Right atrium auricular region (tissue), 2 donors: ENCODE measurements at regions not wholly inside any gene's neighbourhood (a gene's known extent, or its start where the extent isn't known, plus 50 kb on each side); places are given as distances from the start of the nearest gene placed in this dataset.
A peak's percentile ranks its signal among the peaks of the same experiment; 100 is the strongest.

Experiments used
- DNase-seq: peaks from one replicate; pipeline ENCODE4 v3.0.0-alpha.2; 2019; ENCODE audit warnings: low spot score
- H3K27ac ChIP-seq, 2 donors: fragments of 200-600 bp; sonication (generic); 1 replicate in 1 of 2; 2 replicates in 1 of 2; pipeline ENCODE4 v1.5.1; 2016 to 2019
- H3K27me3 ChIP-seq, 2 donors: fragments of 200-600 bp; sonication (generic); one replicate each; pipeline versions ENCODE4 v1.5.1 to v1.6.0; 2017 to 2019
- H3K36me3 ChIP-seq: fragments of 200-600 bp; sonication (generic); one replicate; pipeline ENCODE4 v1.5.1; 2016
- H3K4me1 ChIP-seq, 2 donors: fragments of 200-600 bp; sonication (generic); one replicate each; pipeline versions ENCODE4 v1.5.1 to v1.6.0; 2017 to 2019
- H3K4me3 ChIP-seq, 2 donors: fragments of 200-600 bp; sonication (generic); 1 replicate in 1 of 2; 2 replicates in 1 of 2; pipeline ENCODE4 v1.5.1; 2017 to 2019; ENCODE audit warnings: mild to moderate bottlenecking in 1 of 2, moderate library complexity in 1 of 2
- H3K9me3 ChIP-seq, 2 donors: fragments of 200-600 bp; sonication (generic); one replicate each; pipeline ENCODE4 v1.5.1; 2019
- CTCF ChIP-seq, 2 donors: fragments of 200-600 bp; sonication (generic); IDR thresholded peaks; one replicate each; pipeline ENCODE4 v1.5.1; 2019; ENCODE audit warnings: antibody characterized with exemption in 2 of 2

DNA sequence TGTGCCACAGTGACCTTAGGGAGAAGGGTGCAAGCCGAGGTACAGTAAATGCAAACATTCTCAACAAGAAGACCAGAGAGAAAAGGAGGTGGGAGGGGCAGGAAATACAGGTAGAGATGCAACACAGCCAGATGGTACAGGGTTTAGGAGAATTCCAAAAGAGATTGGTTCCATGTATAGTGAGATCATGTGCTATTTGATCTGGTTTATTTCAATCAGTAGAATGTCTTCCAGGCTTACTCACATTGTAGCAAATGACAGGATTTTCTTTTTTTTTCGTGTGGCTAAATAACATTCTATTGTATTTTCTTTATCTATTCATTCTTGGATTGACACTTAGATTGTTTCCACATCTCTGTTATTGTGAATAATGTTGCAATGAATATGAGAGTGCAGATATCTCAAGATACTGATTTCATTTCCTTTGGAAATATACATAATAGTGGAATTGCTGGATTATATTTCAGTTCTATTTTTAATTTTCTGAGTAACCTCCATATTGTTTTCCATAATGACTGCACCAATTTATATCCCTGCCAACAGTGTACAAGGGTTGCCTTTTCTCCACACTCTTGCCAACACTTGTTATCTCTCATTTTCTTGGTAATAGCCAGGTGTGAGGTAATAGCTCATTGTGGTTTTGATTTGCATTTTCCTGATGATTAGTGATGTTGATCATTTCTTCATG, 107.8 kb upstream of the GAS1 start:
- no peak overlapping the region for H3K27ac ChIP-seq
- no peak for DNase-seq
- H3K4me1 ChIP-seq, result no peaks in the 10 kb centered on the region

GRCh38 chr9:87059772-87060171, 112.5 kb upstream of the GAS1 start:
- no peaks in the 10 kb centered on the region for H3K36me3 ChIP-seq

More for the DNA sequence above, 107.8 kb upstream of the GAS1 start:
- no peak overlapping the region for H3K4me3 ChIP-seq
- H3K9me3 ChIP-seq, result no peaks in the 10 kb centered on the region
- H3K27me3 ChIP-seq, result no peaks in the 10 kb centered on the region
- H3K36me3 ChIP-seq, result no peaks in the 10 kb centered on the region
- TF ChIP-seq CTCF (IDR thresholded peaks at IDR 0.05), result no peak

GRCh38 chr9:87062746-87063145, 115.4 kb upstream of the GAS1 start:
- Histone ChIP-seq H3K4me1 (no peaks in the 10 kb centered on the region), H3K9me3 (no peaks in the 10 kb centered on the region), H3K4me3 (no peak overlapping the region), H3K36me3 (no peaks in the 10 kb centered on the region), H3K27ac (peak overlapping the region in 1 of 2 donors; percentile 60), H3K27me3 (no peaks in the 10 kb centered on the region)
- TF ChIP-seq CTCF (IDR thresholded peaks at IDR 0.05), result no peak
- no peak for DNase-seq

More at GRCh38 chr9:87059772-87060171, 112.5 kb upstream of the GAS1 start:
- no peaks in the 10 kb centered on the region for H3K9me3 ChIP-seq
- DNase-seq, result no peak
- no peak for TF ChIP-seq CTCF (IDR thresholded peaks at IDR 0.05)
- H3K27ac ChIP-seq, result no peak overlapping the region
- H3K27me3 ChIP-seq, result no peaks in the 10 kb centered on the region
- no peak overlapping the region for H3K4me3 ChIP-seq
- H3K4me1 ChIP-seq, result no peaks in the 10 kb centered on the region

DNA sequence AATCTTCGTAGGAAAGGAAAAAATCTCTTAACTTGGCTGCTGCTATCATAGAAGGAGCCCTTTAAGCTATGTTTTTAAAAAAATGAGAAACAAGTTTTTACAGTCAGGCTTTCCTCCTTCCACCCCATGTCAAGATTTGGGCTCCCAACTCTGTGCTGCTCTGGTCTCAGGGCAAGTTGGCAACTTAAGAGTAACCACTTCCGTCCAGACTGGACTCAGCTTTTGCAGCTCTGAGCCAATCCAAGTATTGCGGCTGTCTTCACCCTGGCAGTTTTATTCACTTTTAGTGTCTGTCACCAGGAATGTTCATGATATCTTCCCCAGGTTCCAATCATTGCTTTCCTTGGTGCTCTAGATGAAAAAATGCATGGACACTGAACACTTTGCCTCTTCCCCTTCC, 115.9 kb upstream of the GAS1 start:
- DNase-seq, result no peak
- H3K27me3 ChIP-seq, result no peaks in the 10 kb centered on the region
- H3K36me3 ChIP-seq, result no peaks in the 10 kb centered on the region
- no peak for TF ChIP-seq CTCF (IDR thresholded peaks at IDR 0.05)
- no peaks in the 10 kb centered on the region for H3K4me1 ChIP-seq
- no peak overlapping the region for H3K4me3 ChIP-seq
- no peaks in the 10 kb centered on the region for H3K9me3 ChIP-seq
- peak overlapping the region in 1 of 2 donors; percentile 60 for H3K27ac ChIP-seq

GRCh38 chr9:87063871-87064270, 116.6 kb upstream of the GAS1 start:
- DNase-seq, result no peak
- Histone ChIP-seq H3K27me3 (no peaks in the 10 kb centered on the region), H3K9me3 (no peaks in the 10 kb centered on the region), H3K36me3 (no peaks in the 10 kb centered on the region), H3K4me1 (no peaks in the 10 kb centered on the region), H3K4me3 (no peak overlapping the region), H3K27ac (peak overlapping the region in 1 of 2 donors; percentile 60)
- no peak for TF ChIP-seq CTCF (IDR thresholded peaks at IDR 0.05)

- no peak overlapping the region for H3K4me3 ChIP-seq
- peak overlapping the region in 1 of 2 donors; percentile 40 for H3K27ac ChIP-seq
- no peaks in the 10 kb centered on the region for H3K4me1 ChIP-seq
- H3K27me3 ChIP-seq, result no peaks in the 10 kb centered on the region
- H3K36me3 ChIP-seq, result no peaks in the 10 kb centered on the region
- no peaks in the 10 kb centered on the region for H3K9me3 ChIP-seq
- TF ChIP-seq CTCF (IDR thresholded peaks at IDR 0.05), result no peak
- no peak for DNase-seq
Observed at GRCh38 chr9:87064311-87064710, 117.0 kb upstream of the GAS1 start.
